Upper lobe of left lung (tissue), 4 donors: ENCODE measurements at regions not wholly inside any gene's neighbourhood (a gene's known extent, or its start where the extent isn't known, plus 50 kb on each side); places are given as distances from the start of the nearest gene placed in this dataset.

Experiments used
- CTCF ChIP-seq, 6 experiments: fragments of 450-650 bp in 4 of 6; fragments of 200-600 bp in 2 of 6; sonication (generic) in 2 of 6; IDR thresholded peaks; one replicate each; pipeline ENCODE4 v1.5.1; 2016 to 2019; ENCODE audit warnings: antibody characterized with exemption in 6 of 6
- EP300 ChIP-seq, 4 donors: sonication (generic); formaldehyde crosslinking; IDR thresholded peaks; one replicate each; pipeline ENCODE4 v1.5.1; 2017; ENCODE audit warnings: antibody characterized with exemption in 4 of 4, control low read depth in 2 of 4
- POLR2A ChIP-seq, 4 donors: fragments of 450-650 bp; IDR thresholded peaks; one replicate each; pipeline ENCODE4 v1.5.1; 2016 to 2017; ENCODE audit warnings: antibody characterized with exemption in 4 of 4, mild to moderate bottlenecking in 2 of 4
- POLR2AphosphoS5 ChIP-seq, 2 donors: sonication (generic); formaldehyde crosslinking; IDR thresholded peaks; one replicate each; pipeline ENCODE4 v1.5.1; 2017; ENCODE audit warnings: antibody characterized with exemption in 2 of 2

- TF ChIP-seq CTCF (IDR thresholded peaks at IDR 0.05), result no peak
- TF ChIP-seq POLR2AphosphoS5 (IDR thresholded peaks at IDR 0.05), result no peak
- no peak for TF ChIP-seq POLR2A (IDR thresholded peaks at IDR 0.05)
- TF ChIP-seq EP300 (IDR thresholded peaks at IDR 0.05), result no peak
Observed at GRCh38 chr5:163838738-163839137, 333.3 kb downstream of the MAT2B start.
